ENCODE measurements at regions not wholly inside any gene's neighbourhood (a gene's known extent, or its start where the extent isn't known, plus 50 kb on each side); places are given as distances from the start of the nearest gene placed in this dataset.

GRCh38 chr3:127483902-127484591 lies 106.5 kb downstream of the TPRA1 start:
- DNase-seq: no peak

DNA sequence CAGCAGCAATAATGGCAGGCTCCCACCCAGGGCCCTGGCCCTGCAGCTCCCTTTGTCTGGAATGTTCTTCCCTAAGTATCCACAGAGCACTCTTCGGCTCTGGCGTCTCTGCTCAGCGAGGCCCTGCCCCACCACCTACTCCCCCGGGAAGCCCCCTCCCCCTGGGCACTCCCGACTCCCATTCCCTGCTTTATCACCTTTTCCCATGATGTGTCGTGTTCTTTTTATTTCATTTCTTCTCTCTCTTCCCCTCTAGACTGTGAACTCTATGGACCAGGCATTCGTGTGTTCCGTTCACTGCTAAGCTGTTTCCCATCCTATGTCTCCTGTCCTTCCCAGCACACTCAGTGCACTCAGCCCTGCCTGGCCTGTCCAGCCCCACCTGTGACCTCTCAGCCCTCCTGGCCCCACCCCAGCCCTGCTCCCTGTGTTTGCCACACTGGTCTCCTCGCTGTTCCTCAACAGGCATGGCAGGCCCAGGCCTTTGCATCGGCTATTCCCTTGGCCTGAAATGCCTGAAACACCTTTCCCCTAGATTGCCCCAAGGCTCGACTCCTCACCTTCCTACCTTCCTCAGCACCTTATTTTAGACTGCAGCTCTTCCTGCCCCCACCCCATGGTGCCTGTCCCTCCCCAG lies 107.4 kb downstream of the TPRA1 start:
- no peak for DNase-seq

GRCh38 chr3:127482216-127483004 lies 108.1 kb downstream of the TPRA1 start:
- no peak for DNase-seq

- no peak for DNase-seq
Measured at GRCh38 chr3:127480196-127480954, 110.2 kb downstream of the TPRA1 start.

DNA sequence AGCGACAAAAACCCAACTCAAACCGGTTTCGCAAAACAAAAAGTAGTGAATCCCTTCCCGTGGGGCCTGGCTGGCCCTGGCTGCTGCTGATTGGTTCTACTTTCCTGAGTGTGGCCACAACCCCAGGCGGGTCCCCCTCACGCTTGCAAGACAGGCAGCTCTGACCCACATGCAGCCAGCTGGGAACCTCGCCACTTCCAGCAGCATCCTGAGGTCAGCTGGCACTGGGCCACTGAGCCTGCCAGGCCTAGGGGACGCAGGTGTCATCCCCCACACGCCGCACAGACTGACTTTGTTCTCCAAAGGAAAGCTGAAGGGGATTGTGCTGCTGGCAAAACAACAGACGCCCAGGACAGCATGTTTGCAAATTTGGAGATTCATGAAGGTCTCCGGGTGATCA lies 111.1 kb downstream of the TPRA1 start:
- DNase-seq: no peak

DNA sequence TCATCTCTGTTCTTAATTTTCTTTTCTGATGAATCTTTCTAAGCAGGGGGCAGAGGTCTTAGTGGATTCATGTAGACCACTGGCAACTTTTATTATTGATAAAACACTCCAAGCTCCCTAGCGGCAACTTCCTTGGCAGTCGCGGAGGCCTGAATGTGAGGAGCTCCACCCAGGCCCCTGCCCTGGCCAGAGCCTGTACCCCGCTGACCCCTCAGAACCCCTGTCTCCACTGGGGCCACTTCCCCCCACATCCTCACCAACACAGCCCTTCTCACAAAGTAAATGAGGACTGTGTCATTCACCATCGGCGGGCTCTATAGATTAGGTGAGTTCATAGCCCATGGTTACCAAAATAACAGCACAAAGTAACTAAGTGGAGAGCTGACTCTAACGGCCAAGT lies 111.6 kb downstream of the TPRA1 start:
- DNase-seq: no peak

- DNase-seq: no peak
Measured at GRCh38 chr3:127477396-127477795, 113.1 kb downstream of the TPRA1 start.

DNA sequence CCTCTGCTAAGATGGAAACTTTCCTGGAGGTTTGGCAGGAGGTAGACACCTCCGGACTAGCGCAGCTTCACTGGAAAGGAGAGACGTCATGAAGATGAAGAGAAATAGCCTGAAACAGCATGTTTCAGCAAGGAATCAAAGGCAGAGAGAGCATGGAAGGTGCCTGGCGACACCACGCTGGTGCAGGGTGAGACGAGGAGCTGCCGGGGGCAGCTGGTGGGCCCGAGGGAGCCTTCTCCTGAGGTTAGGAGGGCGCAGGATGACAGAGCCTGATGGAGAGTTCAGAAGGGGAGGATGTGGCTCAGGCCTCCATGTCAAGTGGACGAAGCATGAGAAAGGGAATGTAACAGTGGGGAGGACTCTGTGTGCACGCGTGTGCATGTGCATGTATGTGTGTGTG lies 113.6 kb downstream of the TPRA1 start:
- DNase-seq: no peak

DNA sequence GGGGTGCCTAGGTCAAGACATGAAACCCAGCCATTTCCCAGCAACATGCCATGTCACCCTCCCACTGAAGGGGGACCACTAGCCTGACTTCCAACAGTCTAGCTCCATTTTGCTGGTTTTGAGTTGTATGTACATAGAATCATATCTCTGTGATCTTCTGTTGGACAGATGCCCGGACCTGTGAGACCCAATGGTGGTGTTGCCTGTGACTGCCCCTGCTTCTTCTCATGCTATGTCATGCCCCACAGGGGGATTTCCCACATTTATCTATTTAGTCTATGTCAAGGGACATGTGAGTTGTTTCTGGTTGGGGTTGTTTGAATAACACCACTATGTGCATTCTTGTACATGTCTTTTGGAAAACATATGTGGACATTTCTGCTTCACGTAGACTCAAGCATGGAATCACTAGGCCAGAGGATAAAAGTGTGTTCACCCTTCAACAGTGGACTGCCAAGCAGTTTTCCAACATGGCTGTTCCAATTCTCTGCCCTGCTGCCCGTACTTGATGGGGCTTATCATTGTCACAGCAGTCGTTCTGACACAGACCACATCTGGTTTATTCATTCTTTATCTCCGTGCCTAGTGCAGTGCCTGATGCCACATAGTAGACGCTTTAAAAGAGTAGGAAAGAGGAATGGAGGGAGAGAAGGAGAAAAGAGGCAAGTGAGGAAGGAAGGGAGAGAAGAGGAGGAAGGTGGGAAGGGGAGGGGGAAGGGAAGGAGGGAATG lies 114.4 kb downstream of the TPRA1 start:
- DNase-seq: no peak

GRCh38 chr3:127475391-127475790 lies 115.1 kb downstream of the TPRA1 start:
- no peak for DNase-seq

GRCh38 chr3:127473244-127474024 lies 117.1 kb downstream of the TPRA1 start:
- DNase-seq: no peak

- no peak for DNase-seq
Measured at GRCh38 chr3:127472506-127472905, 118.0 kb downstream of the TPRA1 start.

DNA sequence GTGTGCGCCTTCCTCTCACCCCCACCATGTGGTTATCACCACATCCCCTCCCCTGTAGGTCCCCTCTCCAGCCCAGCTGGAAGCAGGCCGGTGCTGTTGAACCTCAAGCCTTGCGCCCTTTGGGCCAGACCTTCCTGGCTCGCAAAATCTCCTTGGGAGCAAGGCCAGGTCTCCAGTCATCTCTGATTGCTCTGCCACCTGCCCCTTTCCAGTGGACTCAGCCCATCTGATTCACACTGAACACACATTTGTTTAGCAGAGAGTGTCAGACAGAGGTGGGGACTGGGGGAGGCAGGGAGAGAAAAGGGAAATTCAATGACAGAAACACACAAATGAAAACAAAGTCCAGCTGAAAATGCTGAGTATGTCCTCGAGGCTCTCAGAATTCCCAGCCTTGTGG lies 119.4 kb downstream of the TPRA1 start:
- DNase-seq: no peak

GRCh38 chr3:127469760-127470159 lies 120.8 kb downstream of the TPRA1 start:
- DNase-seq: no peak

DNA sequence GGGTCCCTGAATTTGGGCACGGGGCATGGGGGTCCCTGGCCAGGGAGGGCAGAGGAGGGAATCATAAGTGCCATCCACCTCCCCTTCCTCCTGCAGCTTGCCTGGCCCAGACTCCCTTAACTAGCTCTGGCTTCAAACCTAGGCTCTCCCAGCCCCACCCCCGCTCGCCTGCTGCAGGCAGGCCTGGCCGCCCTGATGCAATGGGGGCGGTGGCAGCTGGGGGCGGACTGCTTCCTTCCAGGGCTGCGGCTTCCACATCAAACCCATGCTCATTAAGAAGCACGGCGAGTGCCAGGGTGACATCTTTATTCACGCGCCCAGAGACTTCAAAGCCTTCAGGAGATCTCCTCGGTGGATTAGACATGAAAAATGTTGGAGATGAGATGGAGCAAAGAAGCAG lies 123.1 kb downstream of the TPRA1 start:
- no peak for DNase-seq

DNA sequence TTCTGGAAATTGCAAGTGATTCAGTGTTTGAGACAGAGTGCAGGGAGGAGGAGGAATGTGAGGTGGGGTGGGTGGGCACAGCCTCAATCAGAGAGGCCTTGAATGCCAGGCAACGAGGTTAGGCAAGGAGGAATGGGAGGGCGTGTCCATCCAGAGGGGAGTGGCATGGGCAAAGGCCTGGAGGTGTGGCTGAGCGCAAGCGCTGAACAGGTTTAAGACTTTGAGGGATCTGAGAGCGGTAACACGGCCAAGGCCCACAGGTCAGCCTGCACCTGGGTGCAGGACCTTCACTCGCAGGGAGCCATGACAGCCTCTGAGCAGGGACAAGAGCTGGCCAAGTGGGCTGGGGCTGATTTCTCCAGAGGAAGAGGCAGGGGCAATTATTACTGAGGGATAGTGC lies 125.9 kb downstream of the TPRA1 start:
- no peak for DNase-seq

- no peak for DNase-seq
Measured at GRCh38 chr3:127462111-127462655, 128.3 kb downstream of the TPRA1 start.

DNA sequence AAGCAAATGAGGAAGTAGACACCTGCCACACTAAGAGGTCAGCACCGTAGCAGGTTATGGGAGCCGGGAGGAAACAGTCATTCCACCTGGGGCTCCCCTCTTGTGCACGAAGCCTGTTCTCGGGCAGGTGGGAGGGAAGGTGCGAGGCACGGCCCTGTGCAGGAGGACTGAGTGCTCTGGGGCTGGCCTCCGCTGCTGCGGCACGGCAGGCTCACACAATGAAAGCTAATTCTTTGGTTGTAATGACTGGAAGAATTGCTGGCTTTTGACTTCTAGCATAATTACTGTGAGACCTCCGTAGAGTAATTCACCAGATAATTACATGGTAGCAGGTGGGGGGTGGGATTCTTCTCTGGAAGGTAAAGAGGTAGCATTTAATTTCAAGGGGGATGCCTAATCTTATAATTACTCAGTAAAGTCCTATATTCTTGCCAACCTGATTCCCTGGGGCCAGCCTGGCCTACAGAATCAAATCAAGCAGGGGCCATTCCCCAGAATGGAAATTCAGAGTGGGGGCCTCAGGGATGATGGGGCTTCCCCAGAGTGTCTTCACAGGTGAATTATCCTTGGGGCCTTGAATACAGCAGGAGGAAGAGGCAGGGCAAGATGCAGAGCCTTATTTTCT lies 129.1 kb downstream of the TPRA1 start:
- no peak for DNase-seq

DNA sequence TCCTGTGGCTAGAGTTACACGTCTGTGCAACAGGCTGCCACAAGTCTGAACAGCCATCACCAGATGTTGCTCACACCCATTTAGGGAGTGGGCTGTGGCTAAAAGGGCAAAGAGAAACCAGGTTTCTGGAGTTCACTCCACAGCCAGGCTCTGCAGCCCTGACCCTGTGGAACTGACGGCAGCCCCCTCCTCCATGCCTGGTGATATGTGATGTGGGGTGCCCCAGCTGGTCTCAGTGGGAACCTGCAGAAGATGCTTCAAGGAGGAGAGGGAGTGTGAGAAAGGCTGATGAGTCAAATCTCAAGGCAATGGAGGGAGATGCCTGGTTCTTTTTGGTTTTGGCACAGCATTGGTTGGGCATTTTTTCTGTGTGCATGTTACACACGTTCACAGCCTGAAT lies 130.6 kb downstream of the TPRA1 start:
- no peak for DNase-seq

- no peak for DNase-seq
Measured at GRCh38 chr3:127458696-127459604, 131.6 kb downstream of the TPRA1 start.

All from activated CD4-positive, alpha-beta T cell treated with anti-CD3 and anti-CD28 coated beads for 4 hours (primary cell).